SU-DHL-6 (cell line): ENCODE measurements at regions not wholly inside any gene's neighbourhood (a gene's known extent, or its start where the extent isn't known, plus 50 kb on each side); places are given as distances from the start of the nearest gene placed in this dataset.

Source experiments
- CTCF ChIP-seq: fragments of 200-600 bp; sonication (generic); IDR thresholded peaks from one replicate; pipeline ENCODE4 v1.5.1; 2017; ENCODE audit warnings: antibody characterized with exemption, mild to moderate bottlenecking, low read length, moderate library complexity; ENCODE audit not compliant: insufficient read depth, poor library complexity, severe bottlenecking
- EZH2phosphoT487 ChIP-seq: fragments of 200-600 bp; sonication (generic), shearing (Covaris generic); conservative IDR thresholded peaks from 2 replicates; pipeline ENCODE4 v1.6.1; 2018; ENCODE audit warnings: mild to moderate bottlenecking, antibody characterized with exemption, low read length, moderate library complexity, mixed read lengths

- TF ChIP-seq CTCF (no peak), EZH2phosphoT487 (no peak)
Measured at GRCh38 chr10:113420733-113421675, 131.8 kb upstream of the HABP2 start.
